ENCODE measurements at regions not wholly inside any gene's neighbourhood (a gene's known extent, or its start where the extent isn't known, plus 50 kb on each side); places are given as distances from the start of the nearest gene placed in this dataset.

- TF ChIP-seq FOXP2 (optimal IDR thresholded peaks at IDR 0.05; ENCODE audit: borderline replicate concordance, extremely low read depth, extremely low read length, insufficient read depth), result no peak
- TF ChIP-seq POLR2AphosphoS5 (IDR thresholded peaks at IDR 0.05; ENCODE audit: low read depth, low read length), result no peak
- TF ChIP-seq SIN3A (IDR thresholded peaks at IDR 0.05; ENCODE audit: borderline replicate concordance, insufficient read depth, low read length), result no peak
- no peak for TF ChIP-seq REST (IDR thresholded peaks at IDR 0.05; ENCODE audit: insufficient read depth in 1 of 2, low read depth in 2 of 2, low read length in 2 of 2)
- no peak for TF ChIP-seq TAF1 (IDR thresholded peaks at IDR 0.05; ENCODE audit: borderline replicate concordance, insufficient read depth, low read length)
These were observed 80.4 kb upstream of the PMEPA1 start for GRCh38 chr20:57790176-57790575.

GRCh38 chr20:57788936-57789613 lies 79.3 kb upstream of the PMEPA1 start:
- no peak for TF ChIP-seq FOXP2 (optimal IDR thresholded peaks at IDR 0.05; ENCODE audit: borderline replicate concordance, extremely low read depth, extremely low read length, insufficient read depth)
- no peak for TF ChIP-seq SIN3A (IDR thresholded peaks at IDR 0.05; ENCODE audit: borderline replicate concordance, insufficient read depth, low read length)
- no peak for TF ChIP-seq REST (IDR thresholded peaks at IDR 0.05; ENCODE audit: insufficient read depth in 1 of 2, low read depth in 2 of 2, low read length in 2 of 2)
- no peak for TF ChIP-seq TAF1 (IDR thresholded peaks at IDR 0.05; ENCODE audit: borderline replicate concordance, insufficient read depth, low read length)
- no peak for TF ChIP-seq POLR2AphosphoS5 (IDR thresholded peaks at IDR 0.05; ENCODE audit: low read depth, low read length)

GRCh38 chr20:57787990-57788781 lies 78.4 kb upstream of the PMEPA1 start:
- TF ChIP-seq FOXP2 (optimal IDR thresholded peaks at IDR 0.05; ENCODE audit: borderline replicate concordance, extremely low read depth, extremely low read length, insufficient read depth) (no peak), SIN3A (IDR thresholded peaks at IDR 0.05; ENCODE audit: borderline replicate concordance, insufficient read depth, low read length) (no peak), REST (IDR thresholded peaks at IDR 0.05; ENCODE audit: insufficient read depth in 1 of 2, low read depth in 2 of 2, low read length in 2 of 2) (no peak), POLR2AphosphoS5 (IDR thresholded peaks at IDR 0.05; ENCODE audit: low read depth, low read length) (no peak), TAF1 (IDR thresholded peaks at IDR 0.05; ENCODE audit: borderline replicate concordance, insufficient read depth, low read length) (no peak)

GRCh38 chr20:57787151-57787989 lies 77.6 kb upstream of the PMEPA1 start:
- TF ChIP-seq TAF1 (IDR thresholded peaks at IDR 0.05; ENCODE audit: borderline replicate concordance, insufficient read depth, low read length) (no peak), FOXP2 (optimal IDR thresholded peaks at IDR 0.05; ENCODE audit: borderline replicate concordance, extremely low read depth, extremely low read length, insufficient read depth) (no peak), REST (IDR thresholded peaks at IDR 0.05; ENCODE audit: insufficient read depth in 1 of 2, low read depth in 2 of 2, low read length in 2 of 2) (no peak), POLR2AphosphoS5 (IDR thresholded peaks at IDR 0.05; ENCODE audit: low read depth, low read length) (no peak), SIN3A (IDR thresholded peaks at IDR 0.05; ENCODE audit: borderline replicate concordance, insufficient read depth, low read length) (no peak)
